GM19035 (cell line): ENCODE measurements at regions not wholly inside any gene's neighbourhood (a gene's known extent, or its start where the extent isn't known, plus 50 kb on each side); places are given as distances from the start of the nearest gene placed in this dataset.

Experiments
- ATAC-seq: cut with Tn5 transposase; IDR thresholded peaks from one replicate; pipeline ENCODE4 v1.9.1; 2021; ENCODE audit not compliant: unreplicated experiment

GRCh38 chr2:128708106-128708816 is 389.6 kb upstream of the HS6ST1 start:
- no peak for ATAC-seq

GRCh38 chr2:128710242-128710641 is 391.6 kb upstream of the HS6ST1 start:
- ATAC-seq, result no peak

- ATAC-seq, result no peak
Observed at GRCh38 chr2:128710729-128711128, 392.1 kb upstream of the HS6ST1 start.

- no peak for ATAC-seq
Observed at GRCh38 chr2:128714285-128714684, 395.6 kb upstream of the HS6ST1 start.

- ATAC-seq, result no peak
Observed at GRCh38 chr2:128714851-128715312, 396.2 kb upstream of the HS6ST1 start.

GRCh38 chr2:128715360-128715759 is 396.7 kb upstream of the HS6ST1 start:
- no peak for ATAC-seq

GRCh38 chr2:128716299-128716721 is 397.6 kb upstream of the HS6ST1 start:
- no peak for ATAC-seq

- no peak for ATAC-seq
Observed at GRCh38 chr2:128717758-128718710, 399.4 kb upstream of the HS6ST1 start.

GRCh38 chr2:128720080-128721022 is 401.7 kb upstream of the HS6ST1 start:
- ATAC-seq, result no peak

- no peak for ATAC-seq
Observed at GRCh38 chr2:128721096-128721495, 402.4 kb upstream of the HS6ST1 start.

- ATAC-seq, result no peak
Observed at GRCh38 chr2:128722489-128722888, 403.8 kb upstream of the HS6ST1 start.

GRCh38 chr2:128724547-128724946 is 405.9 kb upstream of the HS6ST1 start:
- ATAC-seq, result no peak

- no peak for ATAC-seq
Observed at GRCh38 chr2:128724972-128725371, 406.3 kb upstream of the HS6ST1 start.

GRCh38 chr2:128726236-128726635 is 407.6 kb upstream of the HS6ST1 start:
- no peak for ATAC-seq

GRCh38 chr2:128726911-128727310 is 408.2 kb upstream of the HS6ST1 start:
- ATAC-seq, result peak; percentile 49

- peak; percentile 76 for ATAC-seq
Observed at GRCh38 chr2:128727404-128727803, 408.7 kb upstream of the HS6ST1 start.

GRCh38 chr2:128727914-128728313 is 409.2 kb upstream of the HS6ST1 start:
- ATAC-seq, result no peak

- ATAC-seq, result no peak
Observed at GRCh38 chr2:128729051-128729450, 410.4 kb upstream of the HS6ST1 start.

GRCh38 chr2:128731994-128732650 is 413.5 kb upstream of the HS6ST1 start:
- no peak for ATAC-seq

GRCh38 chr2:128732976-128733431 is 414.3 kb upstream of the HS6ST1 start:
- ATAC-seq, result no peak
